CD4-positive, CD25-positive, alpha-beta regulatory T cell (primary cell): ENCODE measurements at regions not wholly inside any gene's neighbourhood (a gene's known extent, or its start where the extent isn't known, plus 50 kb on each side); places are given as distances from the start of the nearest gene placed in this dataset.
"Not testable (repeated sequence)": the region's sequence is repeated elsewhere in the genome, so short reads cannot be mapped to it uniquely, and the experiment has no call there.

Experiments
- ATAC-seq, 2 donors: fragments of 150-1000 bp; cut with Tn5 transposase; one replicate each; pipeline ENCODE4 v1.10.0; 2021; ENCODE audit warnings: low read depth in 2 of 2, moderate number of reproducible peaks in 2 of 2, moderate library complexity in 1 of 2
- DNase-seq, 3 donors: peaks; one replicate each; pipeline versions ENCODE4 v3.0.0 to v3.0.0-alpha.2; 2012 to 2022; ENCODE audit warnings: mixed read lengths in 1 of 3
- H3K27ac ChIP-seq: one replicate; pipeline ENCODE4 v1.7.0; 2013; ENCODE audit warnings: mild to moderate bottlenecking, low read length; ENCODE audit not compliant: insufficient read depth, poor library complexity, severe bottlenecking
- H3K27me3 ChIP-seq: one replicate; pipeline ENCODE4 v1.7.0; 2013; ENCODE audit warnings: low read length; ENCODE audit not compliant: control insufficient read depth, insufficient read depth
- H3K36me3 ChIP-seq: one replicate; pipeline ENCODE4 v1.7.0; 2013; ENCODE audit warnings: mild to moderate bottlenecking, low read length, moderate library complexity; ENCODE audit not compliant: control insufficient read depth, insufficient read depth
- H3K4me1 ChIP-seq: 2 replicates; pipeline ENCODE4 v1.7.0; 2013; ENCODE audit warnings: mild to moderate bottlenecking, low read length; ENCODE audit not compliant: insufficient read depth, control insufficient read depth, poor library complexity, severe bottlenecking
- H3K4me3 ChIP-seq: one replicate; pipeline ENCODE4 v1.7.0; 2013; ENCODE audit warnings: low read depth, mild to moderate bottlenecking, low read length, moderate library complexity
- H3K9me3 ChIP-seq, 2 experiments: 1 replicate in 1 of 2; 2 replicates in 1 of 2; pipeline ENCODE4 v1.7.0; 2013; ENCODE audit warnings: low read length in 2 of 2, mild to moderate bottlenecking in 1 of 2, moderate library complexity in 1 of 2; ENCODE audit not compliant: control insufficient read depth in 2 of 2
- H3K27ac Mint-ChIP-seq, 3 donors: one replicate each; pipeline ENCODE4 v1.8.0; 2020 to 2022; ENCODE audit warnings: mild to moderate bottlenecking in 3 of 3, mixed read lengths in 3 of 3, moderate library complexity in 2 of 3
- H3K27me3 Mint-ChIP-seq: one replicate; pipeline ENCODE4 v1.8.0; 2022; ENCODE audit warnings: mild to moderate bottlenecking, mixed read lengths
- H3K36me3 Mint-ChIP-seq: one replicate; pipeline ENCODE4 v1.8.0; 2020; ENCODE audit warnings: mixed read lengths
- H3K4me1 Mint-ChIP-seq, 4 donors: one replicate each; pipeline ENCODE4 v1.8.0; 2020 to 2022; ENCODE audit warnings: mixed read lengths in 4 of 4, mild to moderate bottlenecking in 1 of 4
- H3K4me3 Mint-ChIP-seq, 4 donors: one replicate each; pipeline ENCODE4 v1.8.0; 2020 to 2022; ENCODE audit warnings: mild to moderate bottlenecking in 4 of 4, mixed read lengths in 4 of 4, moderate library complexity in 3 of 4
- H3K9me3 Mint-ChIP-seq, 7 donors: one replicate each; pipeline ENCODE4 v1.8.0; 2020 to 2022; ENCODE audit warnings: mixed read lengths in 7 of 7, mild to moderate bottlenecking in 3 of 7, moderate library complexity in 2 of 7

DNA sequence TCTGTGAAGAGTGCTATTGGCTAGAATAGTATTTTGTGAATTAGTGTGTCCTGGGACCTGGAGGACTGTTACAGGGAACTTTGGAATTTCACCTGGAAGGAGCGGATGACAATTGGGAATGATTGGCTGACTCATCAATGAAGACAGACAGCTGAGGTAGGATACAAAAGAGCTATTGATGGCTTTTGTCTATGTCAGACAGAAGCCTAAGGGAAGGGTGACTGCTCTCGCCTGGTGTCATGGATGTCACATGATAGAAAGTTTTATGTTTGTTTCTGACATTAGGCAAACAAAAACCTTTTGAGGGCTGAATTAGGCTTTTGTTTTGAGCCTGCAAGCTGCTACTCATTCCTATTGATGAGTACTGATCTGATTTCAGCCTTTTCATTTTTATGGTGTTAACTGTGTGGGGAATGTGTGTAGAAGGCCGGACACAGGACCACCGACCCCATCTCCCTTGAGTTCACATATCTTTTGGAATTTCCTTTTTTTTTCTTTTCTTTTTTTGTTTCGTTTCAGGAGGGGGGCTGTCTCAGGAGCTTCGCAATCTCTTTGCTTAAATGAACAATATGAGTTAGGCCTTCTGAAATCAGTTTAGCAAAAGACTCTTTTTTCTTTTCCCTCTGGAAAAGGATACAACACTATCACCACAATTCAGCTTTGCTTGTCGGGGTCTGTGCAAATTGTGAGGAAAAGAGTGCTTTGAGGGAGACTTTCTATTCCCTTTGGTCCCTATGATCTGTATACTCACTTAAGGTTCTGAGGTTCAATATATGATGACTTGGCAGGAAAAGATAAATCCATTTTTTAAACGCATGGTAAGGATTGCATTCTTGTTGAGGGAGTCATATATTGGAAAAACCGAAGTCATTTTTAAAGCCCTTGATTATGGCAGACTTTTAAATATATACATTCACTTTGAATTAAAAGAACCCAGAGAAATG, 207.9 kb upstream of the FIGN start:
- no peaks in the 10 kb centered on the region for H3K27me3 ChIP-seq
- H3K9me3 ChIP-seq, result no peaks in the 10 kb centered on the region
- H3K4me3 Mint-ChIP-seq, result no peak overlapping the region
- H3K27me3 Mint-ChIP-seq, result no peaks in the 10 kb centered on the region
- no peak overlapping the region for H3K27ac ChIP-seq
- ATAC-seq (no peak), DNase-seq (no peak)
- H3K9me3 Mint-ChIP-seq, result peaks cover 2 to 10% (median 6%) of the 10 kb centered on the region in 7 donors
- no peaks in the 10 kb centered on the region for H3K36me3 ChIP-seq
- H3K27ac Mint-ChIP-seq, result no peak overlapping the region
- no peak overlapping the region for H3K4me3 ChIP-seq
- no peaks in the 10 kb centered on the region for H3K4me1 ChIP-seq
- no peaks in the 10 kb centered on the region for H3K36me3 Mint-ChIP-seq
- no peaks in the 10 kb centered on the region for H3K4me1 Mint-ChIP-seq

DNA sequence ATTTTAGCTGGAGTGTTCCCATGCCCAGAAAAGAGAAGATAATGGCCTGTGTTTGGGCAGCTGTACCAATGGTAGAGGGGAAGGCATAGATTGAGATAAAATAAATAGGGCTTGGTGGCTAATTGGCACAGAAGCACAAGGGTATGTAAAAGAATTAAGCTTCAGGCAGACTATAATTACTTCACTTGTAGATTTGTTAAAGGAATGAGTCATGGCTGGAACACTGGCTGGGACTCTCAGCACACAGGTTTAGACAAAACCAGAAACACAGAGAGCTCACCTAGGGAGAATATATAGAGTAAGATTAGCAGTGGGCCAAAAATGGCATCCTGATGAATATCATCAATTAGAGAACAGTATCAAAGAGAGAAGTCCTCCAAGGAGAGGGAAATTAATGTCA, 198.3 kb upstream of the FIGN start:
- peaks cover 0 to 3% of the 10 kb centered on the region in 2 experiments for H3K9me3 ChIP-seq
- H3K4me3 Mint-ChIP-seq, result no peak overlapping the region
- H3K27me3 Mint-ChIP-seq, result peaks cover 4% of the 10 kb centered on the region
- H3K36me3 Mint-ChIP-seq, result no peaks in the 10 kb centered on the region
- H3K36me3 ChIP-seq, result no peaks in the 10 kb centered on the region
- ATAC-seq (no peak), DNase-seq (no peak)
- H3K4me3 ChIP-seq, result no peak overlapping the region
- H3K9me3 Mint-ChIP-seq, result peaks cover 3 to 30% (median 6%) of the 10 kb centered on the region in 7 donors
- no peak overlapping the region for H3K27ac ChIP-seq
- no peaks in the 10 kb centered on the region for H3K4me1 ChIP-seq
- H3K4me1 Mint-ChIP-seq, result no peaks in the 10 kb centered on the region
- no peak overlapping the region for H3K27ac Mint-ChIP-seq
- no peaks in the 10 kb centered on the region for H3K27me3 ChIP-seq

DNA sequence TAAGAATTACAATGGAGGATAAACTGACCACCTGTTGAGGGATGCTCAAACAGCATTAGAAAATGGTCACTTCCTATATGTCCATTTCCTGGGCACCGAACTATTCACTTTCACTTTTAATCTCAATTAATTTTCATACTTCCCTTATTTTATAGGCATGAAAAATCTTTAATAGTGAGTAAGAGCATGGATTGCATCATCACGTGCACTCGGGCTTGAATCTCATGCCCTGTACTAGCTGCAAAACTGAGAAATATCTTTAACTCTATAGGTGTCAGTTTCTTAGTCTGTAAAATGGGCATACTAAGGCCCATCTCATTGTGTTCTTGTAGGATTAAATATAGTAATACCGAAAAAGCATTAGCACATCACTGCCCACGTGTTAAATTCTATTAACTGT, 183.9 kb upstream of the FIGN start:
- H3K4me3 Mint-ChIP-seq, result no peak overlapping the region
- H3K4me3 ChIP-seq, result no peak overlapping the region
- no peaks in the 10 kb centered on the region for H3K4me1 Mint-ChIP-seq
- H3K36me3 Mint-ChIP-seq, result no peaks in the 10 kb centered on the region
- no peak overlapping the region for H3K27ac Mint-ChIP-seq
- H3K36me3 ChIP-seq, result no peaks in the 10 kb centered on the region
- no peak overlapping the region for H3K27ac ChIP-seq
- no peaks in the 10 kb centered on the region for H3K27me3 ChIP-seq
- no peak for ATAC-seq
- peaks cover 0 to 2% of the 10 kb centered on the region in 2 experiments for H3K9me3 ChIP-seq
- H3K27me3 Mint-ChIP-seq, result no peaks in the 10 kb centered on the region
- no peaks in the 10 kb centered on the region for H3K4me1 ChIP-seq
- H3K9me3 Mint-ChIP-seq, result peaks cover 0 to 9% (median 4%) of the 10 kb centered on the region in 7 donors
- no peak for DNase-seq

DNA sequence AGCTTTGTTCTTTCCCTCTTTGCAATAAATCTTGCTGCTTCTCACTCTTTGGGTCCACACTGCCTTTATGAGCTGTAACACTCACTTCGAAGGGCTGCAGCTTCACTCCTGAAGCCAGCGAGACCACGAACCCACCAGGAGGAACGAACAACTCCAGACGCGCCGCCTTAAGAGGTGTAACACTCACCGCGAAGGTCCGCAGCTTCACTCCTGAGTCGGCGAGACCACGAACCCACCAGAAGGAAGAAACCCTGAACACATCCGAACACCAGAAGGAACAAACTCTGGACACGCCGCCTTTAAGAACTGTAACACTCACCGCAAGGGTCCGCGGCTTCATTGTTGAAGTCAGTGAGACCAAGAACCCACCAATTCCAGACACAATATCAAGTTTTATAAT, 178.7 kb upstream of the FIGN start:
- not testable (repeated sequence) for H3K4me1 ChIP-seq, H3K9me3 ChIP-seq, H3K4me3 ChIP-seq, H3K4me3 Mint-ChIP-seq, H3K36me3 Mint-ChIP-seq, H3K27me3 ChIP-seq, H3K27me3 Mint-ChIP-seq, DNase-seq, H3K27ac ChIP-seq, H3K4me1 Mint-ChIP-seq, ATAC-seq, H3K36me3 ChIP-seq, H3K27ac Mint-ChIP-seq
- peaks cover 0 to 13% (median 6%) of the 10 kb centered on the region in 7 donors for H3K9me3 Mint-ChIP-seq

DNA sequence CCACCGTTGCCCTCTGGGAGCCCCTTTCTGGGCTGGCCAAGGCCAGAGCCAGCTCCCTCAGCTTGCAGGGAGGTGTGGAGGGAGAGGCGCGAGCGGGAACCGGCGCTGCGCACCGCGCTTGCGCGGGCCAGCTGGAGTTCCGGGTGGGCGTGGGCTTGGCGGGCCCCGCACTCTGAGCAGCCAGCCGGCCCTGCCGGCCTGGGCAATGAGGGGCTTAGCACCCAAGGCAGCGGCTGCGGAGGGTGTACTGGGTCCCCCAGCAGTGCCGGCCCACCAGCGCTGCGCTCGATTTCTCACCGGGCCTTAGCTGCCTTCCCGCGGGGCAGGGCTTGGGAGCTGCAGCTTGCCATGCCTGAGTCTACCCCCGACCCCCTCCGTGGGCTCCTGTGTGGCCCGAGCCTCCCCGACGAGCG, 177.7 kb upstream of the FIGN start:
- H3K4me1 Mint-ChIP-seq, H3K27ac Mint-ChIP-seq, H3K4me3 Mint-ChIP-seq, H3K27ac ChIP-seq, H3K27me3 Mint-ChIP-seq, H3K36me3 ChIP-seq, H3K27me3 ChIP-seq, H3K4me1 ChIP-seq, H3K4me3 ChIP-seq, DNase-seq, H3K9me3 ChIP-seq, ATAC-seq, H3K36me3 Mint-ChIP-seq: not testable (repeated sequence)
- H3K9me3 Mint-ChIP-seq, result peaks cover 0 to 11% (median 6%) of the 10 kb centered on the region in 7 donors

DNA sequence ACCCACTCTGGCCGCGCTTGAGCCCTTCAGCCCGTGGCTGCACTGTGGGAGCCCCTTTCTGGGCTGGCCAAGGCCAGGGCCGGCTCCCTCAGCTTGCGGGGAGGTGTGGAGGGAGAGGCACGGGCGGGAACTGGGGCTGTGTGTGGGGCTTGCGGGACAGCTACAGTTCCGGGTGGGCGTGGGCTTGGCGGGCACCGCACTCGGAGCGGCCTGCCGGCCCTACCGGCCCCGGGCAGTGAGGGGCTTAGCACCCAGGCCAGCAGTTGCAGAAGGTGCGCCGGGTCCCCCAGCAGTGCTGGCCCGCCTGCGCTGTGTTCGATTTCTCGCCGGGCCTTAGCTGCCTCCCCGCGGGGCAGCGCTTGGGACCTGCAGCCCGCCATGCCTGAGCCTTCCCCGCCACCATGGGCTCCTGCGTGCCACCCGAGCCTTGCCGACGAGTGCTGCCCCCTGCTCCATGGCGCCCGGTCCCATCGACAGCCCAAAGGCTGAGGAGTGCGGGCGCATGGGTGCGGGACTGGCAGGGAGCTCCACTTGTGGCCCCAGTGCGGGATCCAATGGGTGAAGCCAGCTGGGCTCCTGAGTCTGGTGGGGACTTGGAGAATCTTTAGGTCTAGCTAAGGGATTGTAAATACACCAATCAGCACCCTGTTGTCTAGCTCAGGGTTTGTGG, 173.7 kb upstream of the FIGN start:
- H3K4me3 Mint-ChIP-seq, result no peak overlapping the region

DNA sequence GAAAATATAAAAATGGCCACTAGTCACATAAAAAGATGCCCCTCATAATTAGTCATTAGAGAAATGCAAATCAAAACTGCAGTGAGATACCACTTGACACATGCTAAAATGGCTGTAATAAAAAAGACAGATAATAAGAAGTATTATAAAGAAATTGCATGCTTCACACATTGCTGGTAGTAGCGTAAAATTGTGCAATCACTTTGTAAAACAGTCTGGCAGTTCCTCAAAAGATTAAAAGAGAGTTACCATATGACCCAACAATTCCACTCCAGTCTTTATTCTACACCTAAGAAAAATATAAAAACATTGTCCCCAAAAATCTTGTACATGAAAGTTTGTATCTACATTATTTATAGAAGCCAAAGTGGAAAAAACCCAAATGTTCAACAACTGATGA, 170.6 kb upstream of the FIGN start:
- no peak for ATAC-seq
- Histone ChIP-seq H3K27ac (no peak overlapping the region), H3K27me3 (no peaks in the 10 kb centered on the region), H3K9me3 (peaks cover 0 to 5% of the 10 kb centered on the region in 2 experiments), H3K36me3 (no peaks in the 10 kb centered on the region), H3K4me3 (no peak overlapping the region), H3K4me1 (no peaks in the 10 kb centered on the region)
- Mint-ChIP-seq H3K27me3 (no peaks in the 10 kb centered on the region), H3K27ac (no peak overlapping the region), H3K9me3 (peaks cover 3 to 31% (median 5%) of the 10 kb centered on the region in 7 donors), H3K4me3 (no peak overlapping the region), H3K4me1 (no peaks in the 10 kb centered on the region), H3K36me3 (no peaks in the 10 kb centered on the region)
- no peak for DNase-seq

More for the DNA sequence above, 173.7 kb upstream of the FIGN start:
- Histone ChIP-seq H3K27me3 (no peaks in the 10 kb centered on the region), H3K27ac (no peak overlapping the region), H3K4me1 (no peaks in the 10 kb centered on the region), H3K36me3 (no peaks in the 10 kb centered on the region), H3K9me3 (peaks cover 0 to 8% of the 10 kb centered on the region in 2 experiments), H3K4me3 (no peak overlapping the region)
- ATAC-seq (no peak), DNase-seq (no peak)
- H3K27ac Mint-ChIP-seq, result no peak overlapping the region
- no peaks in the 10 kb centered on the region for H3K36me3 Mint-ChIP-seq
- H3K9me3 Mint-ChIP-seq, result peaks cover 0 to 23% (median 5%) of the 10 kb centered on the region in 7 donors
- H3K4me1 Mint-ChIP-seq, result no peaks in the 10 kb centered on the region
- no peaks in the 10 kb centered on the region for H3K27me3 Mint-ChIP-seq
